GM23338 (cell line): ENCODE measurements at regions not wholly inside any gene's neighbourhood (a gene's known extent, or its start where the extent isn't known, plus 50 kb on each side); places are given as distances from the start of the nearest gene placed in this dataset.

Experiments used
- ATAC-seq: fragments of 200-7000 bp; cut with Tn5 transposase; 3 replicates; pipeline ENCODE4 v1.9.1; 2020
- DNase-seq: peaks from one replicate; pipeline ENCODE4 v3.0.0-alpha.2; 2015; ENCODE audit warnings: low spot score
- H2AFZ ChIP-seq: fragments of 200-600 bp; sonication (generic); 2 replicates; pipeline ENCODE4 v1.8.0; 2016; ENCODE audit warnings: antibody characterized with exemption, mild to moderate bottlenecking, moderate library complexity
- H3F3A ChIP-seq: fragments of 200-600 bp; sonication (generic); replicated peaks from 2 replicates; pipeline ENCODE4 v1.8.0; 2017; ENCODE audit warnings: antibody characterized with exemption, mixed run types, low read depth
- H3K27ac ChIP-seq: fragments of 200-600 bp; sonication (generic); 2 replicates; pipeline ENCODE4 v1.6.1; 2016; ENCODE audit warnings: low read depth
- H3K27me3 ChIP-seq: fragments of 200-600 bp; sonication (generic); 2 replicates; pipeline ENCODE4 v1.8.0; 2016; ENCODE audit warnings: mild to moderate bottlenecking, mixed run types, moderate library complexity; ENCODE audit not compliant: insufficient read depth
- H3K36me3 ChIP-seq: fragments of 200-600 bp; sonication (generic); 2 replicates; pipeline ENCODE4 v1.8.0; 2016; ENCODE audit warnings: mild to moderate bottlenecking; ENCODE audit not compliant: insufficient read depth
- H3K4me1 ChIP-seq: fragments of 200-600 bp; sonication (generic); 2 replicates; pipeline ENCODE4 v1.8.0; 2016; ENCODE audit warnings: mild to moderate bottlenecking, moderate library complexity; ENCODE audit not compliant: insufficient read depth
- H3K4me2 ChIP-seq: fragments of 200-600 bp; sonication (generic); 2 replicates; pipeline ENCODE4 v1.7.1; 2017; ENCODE audit warnings: mixed run types
- H3K4me3 ChIP-seq: fragments of 200-600 bp; sonication (generic); 2 replicates; pipeline ENCODE4 v1.6.1; 2016; ENCODE audit warnings: mixed run types
- H3K79me2 ChIP-seq: fragments of 200-600 bp; sonication (generic); replicated peaks from 2 replicates; pipeline ENCODE4 v1.8.0; 2017; ENCODE audit warnings: mild to moderate bottlenecking; ENCODE audit not compliant: insufficient read depth
- H3K9me2 ChIP-seq: fragments of 200-600 bp; sonication (generic); 2 replicates; pipeline ENCODE4 v1.8.0; 2017; ENCODE audit not compliant: insufficient read depth
- H4K20me1 ChIP-seq: fragments of 200-600 bp; sonication (generic); replicated peaks from 2 replicates; pipeline ENCODE4 v1.8.0; 2017; ENCODE audit warnings: mild to moderate bottlenecking; ENCODE audit not compliant: insufficient read depth
- H3K27ac Mint-ChIP-seq: 2 replicates; pipeline ENCODE4 v1.8.0; 2020; ENCODE audit warnings: inconsistent platforms, mild to moderate bottlenecking, moderate library complexity, mixed read lengths
- H3K27me3 Mint-ChIP-seq: 3 replicates; pipeline ENCODE4 v1.8.0; 2022; ENCODE audit warnings: low read depth, mild to moderate bottlenecking, moderate library complexity, mixed read lengths, inconsistent platforms; ENCODE audit not compliant: insufficient read depth, poor library complexity
- H3K36me3 Mint-ChIP-seq: 3 replicates; pipeline ENCODE4 v1.8.0; 2021; ENCODE audit warnings: low read depth, mild to moderate bottlenecking, inconsistent platforms, moderate library complexity, mixed read lengths
- H3K4me1 Mint-ChIP-seq: 3 replicates; pipeline ENCODE4 v1.8.0; 2020; ENCODE audit warnings: mild to moderate bottlenecking, inconsistent platforms, mixed read lengths
- H3K4me3 Mint-ChIP-seq: 3 replicates; pipeline ENCODE4 v1.8.0; 2021; ENCODE audit warnings: moderate library complexity, mild to moderate bottlenecking, inconsistent platforms, mixed read lengths
- H3K9me3 Mint-ChIP-seq: 3 replicates; pipeline ENCODE4 v1.8.0; 2020; ENCODE audit warnings: moderate library complexity, mild to moderate bottlenecking, inconsistent platforms, mixed read lengths
- CTCF ChIP-seq, 2 experiments: fragments of 200-600 bp in 1 of 2; sonication (generic) in 1 of 2; conservative IDR thresholded peaks; 2 replicates each; pipeline versions ENCODE4 v1.5.1 to v1.6.1; 2016 to 2017; ENCODE audit warnings: antibody characterized with exemption in 2 of 2, low read depth in 2 of 2, mild to moderate bottlenecking in 2 of 2, moderate library complexity in 1 of 2
- EZH2 ChIP-seq: fragments of 200-600 bp; sonication (generic); IDR thresholded peaks from one replicate; pipeline ENCODE4 v1.8.0; 2017; ENCODE audit warnings: antibody characterized with exemption, mild to moderate bottlenecking, low read depth; ENCODE audit not compliant: unreplicated experiment
- EZH2phosphoT487 ChIP-seq: fragments of 200-600 bp; sonication (generic); IDR thresholded peaks from one replicate; pipeline ENCODE4 v1.8.1; 2018; ENCODE audit warnings: antibody characterized with exemption; ENCODE audit not compliant: unreplicated experiment
- JUNB ChIP-seq: IDR thresholded peaks from one replicate; pipeline ENCODE4 v1.6.1; 2016; ENCODE audit warnings: antibody characterized with exemption; ENCODE audit not compliant: unreplicated experiment
- NANOG ChIP-seq: IDR thresholded peaks from 2 replicates; pipeline ENCODE4 v1.6.1; 2016; ENCODE audit warnings: antibody characterized with exemption, borderline replicate concordance
- POLR2AphosphoS5 ChIP-seq: IDR thresholded peaks from 2 replicates; pipeline ENCODE4 v1.6.1; 2016; ENCODE audit warnings: antibody characterized with exemption, low read depth
- REST ChIP-seq: IDR thresholded peaks from one replicate; pipeline ENCODE4 v1.6.1; 2018; ENCODE audit warnings: antibody characterized with exemption; ENCODE audit not compliant: unreplicated experiment
- STAT1 ChIP-seq: IDR thresholded peaks from one replicate; pipeline ENCODE4 v1.6.1; 2016; ENCODE audit warnings: antibody characterized with exemption; ENCODE audit not compliant: unreplicated experiment
- ZNF462 ChIP-seq: fragments of 250-450 bp; sonication (Bioruptor Pico); IDR thresholded peaks from 2 replicates; pipeline ENCODE4 v1.5.0; 2020; ENCODE audit warnings: mild to moderate bottlenecking, moderate library complexity

DNA sequence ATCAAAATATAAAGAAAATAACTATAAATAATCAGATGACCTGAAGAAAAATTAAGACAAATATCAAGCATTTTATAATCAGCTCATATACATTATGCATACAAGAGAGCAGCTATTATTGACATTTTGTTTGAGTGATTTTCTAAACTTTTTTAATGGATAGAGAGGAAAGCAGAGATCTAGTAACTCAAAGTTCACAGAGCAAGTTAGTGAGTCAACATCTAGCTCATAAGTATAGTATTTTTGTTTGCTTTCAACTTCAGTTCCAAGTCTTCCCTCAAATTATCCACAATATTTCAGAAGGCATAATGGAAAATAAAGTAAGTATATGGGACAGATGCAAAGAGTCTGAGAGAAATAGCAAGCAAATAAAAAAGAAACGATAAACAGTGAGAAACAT, 470.1 kb upstream of the ALCAM start:
- H4K20me1 ChIP-seq = no peaks in the 10 kb centered on the region
- TF ChIP-seq EZH2 (no peak), STAT1 (no peak), NANOG (no peak), CTCF (conservative IDR thresholded peaks at IDR 0.05; ENCODE audit: low read depth in 2 of 2) (no peak), JUNB (no peak), ZNF462 (CRISPR knock-in tag) (no peak), POLR2AphosphoS5 (no peak), REST (no peak), EZH2phosphoT487 (no peak)
- no peak overlapping the region for H3K27ac ChIP-seq
- H3F3A ChIP-seq = no peaks in the 10 kb centered on the region
- Mint-ChIP-seq H3K27ac (no peak overlapping the region), H3K4me1 (peaks cover 6% of the 10 kb centered on the region; the same call in 2 of the 3 replicates), H3K4me3 (no peak overlapping the region), H3K36me3 (peaks cover 4% of the 10 kb centered on the region; the same call in 1 of the 3 replicates), H3K9me3 (peaks cover 3% of the 10 kb centered on the region; the same call in 1 of the 3 replicates), H3K27me3 (no peaks in the 10 kb centered on the region)
- H3K4me2 ChIP-seq = no peak overlapping the region
- no peak overlapping the region for H2AFZ ChIP-seq
- DNase-seq (no peak), ATAC-seq (no peak)
- H3K4me3 ChIP-seq = no peak overlapping the region
- peaks cover 12% of the 10 kb centered on the region for H3K9me2 ChIP-seq
- no peaks in the 10 kb centered on the region for H3K79me2 ChIP-seq
- no peaks in the 10 kb centered on the region for H3K36me3 ChIP-seq
- peaks cover 6% of the 10 kb centered on the region; the same call in 1 of the 2 replicates for H3K4me1 ChIP-seq
- H3K27me3 ChIP-seq = no peaks in the 10 kb centered on the region
